Type B pancreatic cell (in vitro differentiated cells): ENCODE measurements at regions not wholly inside any gene's neighbourhood (a gene's known extent, or its start where the extent isn't known, plus 50 kb on each side); places are given as distances from the start of the nearest gene placed in this dataset.

Experiments
- DNase-seq: peaks from one replicate; pipeline ENCODE4 v3.0.0; 2021; ENCODE audit warnings: mixed read lengths; ENCODE audit not compliant: unreplicated experiment; ENCODE audit errors: extremely low spot score
- H3K27ac Mint-ChIP-seq: 2 replicates; pipeline ENCODE4 v1.8.0; 2021; ENCODE audit warnings: mild to moderate bottlenecking, mixed read lengths
- H3K27me3 Mint-ChIP-seq: 2 replicates; pipeline ENCODE4 v1.8.0; 2021; ENCODE audit warnings: mixed read lengths
- H3K36me3 Mint-ChIP-seq: 2 replicates; pipeline ENCODE4 v1.8.0; 2021; ENCODE audit warnings: mixed read lengths
- H3K4me1 Mint-ChIP-seq: one replicate; pipeline ENCODE4 v1.8.0; 2021; ENCODE audit warnings: mixed read lengths; ENCODE audit not compliant: unreplicated experiment
- H3K4me3 Mint-ChIP-seq: 2 replicates; pipeline ENCODE4 v1.8.0; 2021; ENCODE audit warnings: mild to moderate bottlenecking, mixed read lengths
- H3K9me3 Mint-ChIP-seq: 2 replicates; pipeline ENCODE4 v1.8.0; 2021; ENCODE audit warnings: mixed read lengths
- CTCF ChIP-seq: fragments of 200-600 bp; sonication (generic); conservative IDR thresholded peaks from 2 replicates; pipeline ENCODE4 v1.5.0; 2021; ENCODE audit warnings: antibody characterized with exemption, mild to moderate bottlenecking

- Mint-ChIP-seq H3K27ac (no peak overlapping the region), H3K27me3 (no peaks in the 10 kb centered on the region)
- DNase-seq = no peak
Observed at GRCh38 chr18:68494802-68495581, 219.9 kb downstream of the TMX3 start.

DNA sequence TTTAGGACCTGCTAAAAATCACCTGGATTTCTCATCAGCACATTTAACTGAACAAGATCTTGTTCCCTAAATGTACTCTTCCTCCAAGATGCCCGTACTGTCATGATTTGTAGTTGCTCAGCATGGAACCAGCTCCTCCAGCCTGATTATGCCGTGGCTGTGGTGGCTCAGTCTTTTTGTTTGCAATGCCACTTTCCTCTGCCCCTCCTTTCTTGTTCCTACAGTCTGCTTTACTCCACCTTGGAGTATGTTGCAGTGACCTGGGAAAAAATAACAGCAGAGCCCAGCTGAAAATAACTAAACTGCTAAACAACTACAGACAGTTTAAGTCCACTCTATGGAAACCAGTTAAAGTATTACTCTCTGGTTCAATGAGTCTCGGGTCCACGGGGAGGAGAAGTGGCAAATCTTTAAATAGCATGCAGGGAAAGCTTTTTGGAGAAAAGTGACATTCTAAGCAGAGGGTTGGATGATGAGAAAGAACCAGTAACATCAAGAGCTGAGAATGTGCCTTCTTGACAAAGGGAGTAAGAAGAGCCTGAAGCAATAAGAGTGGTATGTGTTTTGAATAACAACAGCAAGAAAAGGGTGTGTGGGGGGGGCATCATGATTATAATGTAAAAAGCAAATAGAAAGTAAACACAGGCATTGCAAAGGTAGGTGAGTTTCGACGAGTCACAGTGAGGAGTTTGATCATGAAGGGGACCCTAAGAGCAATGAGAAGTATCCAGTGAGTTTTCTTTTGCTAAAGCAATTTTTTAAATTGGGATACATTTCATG is 225.7 kb downstream of the TMX3 start:
- Mint-ChIP-seq H3K27me3 (no peaks in the 10 kb centered on the region), H3K36me3 (no peaks in the 10 kb centered on the region), H3K4me3 (peak overlapping the region; percentile 14), H3K27ac (peak overlapping the region; percentile 42), H3K9me3 (no peaks in the 10 kb centered on the region), H3K4me1 (peaks cover 11% of the 10 kb centered on the region)
- DNase-seq = no peak
- no peak for TF ChIP-seq CTCF

More at GRCh38 chr18:68494802-68495581, 219.9 kb downstream of the TMX3 start:
- no peak for TF ChIP-seq CTCF
- H3K4me1 Mint-ChIP-seq = peaks cover 5% of the 10 kb centered on the region
- no peaks in the 10 kb centered on the region for H3K9me3 Mint-ChIP-seq
- H3K4me3 Mint-ChIP-seq = no peak overlapping the region
- no peaks in the 10 kb centered on the region for H3K36me3 Mint-ChIP-seq

DNA sequence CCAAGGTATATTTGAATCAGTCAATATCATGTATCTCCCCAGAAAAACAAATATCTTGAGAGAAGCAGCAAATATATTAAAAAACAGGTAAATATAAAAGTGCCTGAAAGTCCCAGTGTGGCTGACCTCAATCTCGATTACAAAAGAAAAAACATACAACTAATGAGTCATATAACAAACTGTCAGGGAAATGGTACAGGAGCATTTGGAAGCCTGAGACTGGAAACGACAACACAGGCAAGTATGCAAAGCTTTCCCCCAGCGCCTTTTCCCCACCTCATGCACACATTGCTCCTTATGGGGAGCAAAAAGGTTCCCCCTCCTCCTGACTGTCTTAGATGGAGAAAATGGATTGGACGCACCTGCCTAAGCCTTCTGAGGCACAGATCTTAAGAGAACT is 230.7 kb downstream of the TMX3 start:
- Mint-ChIP-seq H3K4me3 (no peak overlapping the region), H3K4me1 (peaks cover 3% of the 10 kb centered on the region), H3K9me3 (peaks cover 7% of the 10 kb centered on the region), H3K36me3 (no peaks in the 10 kb centered on the region), H3K27ac (no peak overlapping the region), H3K27me3 (no peaks in the 10 kb centered on the region)
- DNase-seq = no peak
- TF ChIP-seq CTCF = no peak

DNA sequence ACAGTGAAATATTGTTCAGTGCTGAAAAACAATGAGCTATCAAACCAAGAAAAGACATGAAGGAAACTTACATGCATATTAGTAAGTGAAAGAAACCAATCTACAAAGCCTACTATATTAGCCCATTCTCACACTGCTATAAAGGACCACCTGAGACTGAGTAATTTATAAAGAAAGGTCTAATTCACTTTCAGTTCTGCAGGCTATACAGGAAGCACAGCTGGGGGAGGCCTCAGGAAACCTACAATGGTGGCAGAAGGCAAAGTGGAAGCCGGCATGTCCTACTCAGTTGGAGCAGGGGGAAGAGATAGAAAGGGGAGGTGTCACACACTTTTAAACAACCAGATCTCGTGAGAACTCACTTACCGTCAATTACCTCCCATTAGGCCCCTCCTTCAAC is 232.1 kb downstream of the TMX3 start:
- TF ChIP-seq CTCF = no peak
- H3K27ac Mint-ChIP-seq = no peak overlapping the region

DNA sequence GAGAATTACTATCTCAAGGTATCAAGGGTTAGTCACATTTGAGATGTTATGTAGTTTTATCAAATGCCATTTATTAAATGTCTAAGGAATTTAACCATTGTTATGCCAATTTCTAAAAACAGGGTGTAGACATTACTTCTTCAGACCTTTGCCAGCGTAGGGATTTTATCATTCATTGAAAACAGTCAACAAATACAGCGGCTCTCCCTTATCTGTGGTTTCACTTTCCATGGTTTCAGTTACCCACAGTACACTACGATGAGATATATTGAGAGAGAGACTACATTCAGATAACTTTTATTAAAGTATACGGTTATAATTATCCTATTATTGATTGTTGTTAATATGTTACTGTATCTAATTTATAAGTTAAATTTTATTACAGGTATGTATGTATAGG is 234.7 kb downstream of the TMX3 start:
- DNase-seq = no peak
- H3K27me3 Mint-ChIP-seq = no peaks in the 10 kb centered on the region
- H3K27ac Mint-ChIP-seq = no peak overlapping the region

More for the DNA sequence above, 232.1 kb downstream of the TMX3 start:
- no peak overlapping the region for H3K4me3 Mint-ChIP-seq
- H3K4me1 Mint-ChIP-seq = no peaks in the 10 kb centered on the region
- no peak for DNase-seq
- H3K36me3 Mint-ChIP-seq = no peaks in the 10 kb centered on the region
- H3K9me3 Mint-ChIP-seq = peaks cover 7% of the 10 kb centered on the region
- H3K27me3 Mint-ChIP-seq = no peaks in the 10 kb centered on the region

More for the DNA sequence above, 234.7 kb downstream of the TMX3 start:
- H3K4me3 Mint-ChIP-seq = no peak overlapping the region
- no peaks in the 10 kb centered on the region for H3K4me1 Mint-ChIP-seq
- TF ChIP-seq CTCF = no peak
- H3K9me3 Mint-ChIP-seq = peaks cover 7% of the 10 kb centered on the region
- H3K36me3 Mint-ChIP-seq = no peaks in the 10 kb centered on the region
